Loucy (cell line): ENCODE measurements at regions not wholly inside any gene's neighbourhood (a gene's known extent, or its start where the extent isn't known, plus 50 kb on each side); places are given as distances from the start of the nearest gene placed in this dataset.

Experiments
- H2AFZ ChIP-seq: fragments of 200-600 bp; sonication (generic); 2 replicates; pipeline ENCODE4 v1.6.0; 2016; ENCODE audit warnings: antibody characterized with exemption, mild to moderate bottlenecking, low read length, moderate library complexity
- H3F3A ChIP-seq: fragments of 200-600 bp; 2 replicates; pipeline ENCODE4 v1.6.0; 2016; ENCODE audit warnings: antibody characterized with exemption, low read depth, mild to moderate bottlenecking
- H3K27me3 ChIP-seq: fragments of 200-600 bp; sonication (generic); 2 replicates; pipeline ENCODE4 v1.6.1; 2014; ENCODE audit warnings: low read length, mild to moderate bottlenecking; ENCODE audit not compliant: insufficient read depth, poor library complexity, severe bottlenecking
- H3K36me3 ChIP-seq: fragments of 200-600 bp; sonication (generic); 2 replicates; pipeline ENCODE4 v1.6.1; 2016; ENCODE audit warnings: low read length; ENCODE audit not compliant: insufficient read depth
- H3K4me1 ChIP-seq: fragments of 200-600 bp; sonication (generic); 2 replicates; pipeline ENCODE4 v1.5.1; 2014; ENCODE audit warnings: low read length, mild to moderate bottlenecking; ENCODE audit not compliant: insufficient read depth, poor library complexity, severe bottlenecking
- H3K4me2 ChIP-seq: fragments of 200-600 bp; sonication (generic); 2 replicates; pipeline ENCODE4 v1.6.0; 2014; ENCODE audit warnings: antibody characterized with exemption, low read length, low read depth, mild to moderate bottlenecking; ENCODE audit not compliant: poor library complexity, severe bottlenecking
- H3K4me3 ChIP-seq: fragments of 200-600 bp; sonication (generic); 2 replicates; pipeline ENCODE4 v1.5.1; 2014; ENCODE audit warnings: low read length, mild to moderate bottlenecking, mixed read lengths; ENCODE audit not compliant: poor library complexity, severe bottlenecking
- H3K79me2 ChIP-seq: fragments of 200-600 bp; sonication (generic); 2 replicates; pipeline ENCODE4 v1.6.1; 2014; ENCODE audit warnings: low read length; ENCODE audit not compliant: insufficient read depth
- H3K9ac ChIP-seq: fragments of 200-600 bp; sonication (generic); 2 replicates; pipeline ENCODE4 v1.6.0; 2014; ENCODE audit warnings: mild to moderate bottlenecking, low read depth, low read length, moderate library complexity; ENCODE audit not compliant: poor library complexity, severe bottlenecking
- H3K9me2 ChIP-seq: fragments of 200-600 bp; sonication (generic); replicated peaks from 2 replicates; pipeline ENCODE4 v1.6.1; 2016; ENCODE audit warnings: low read depth, low read length, mixed read lengths
- H3K9me3 ChIP-seq: fragments of 200-600 bp; sonication (generic); 2 replicates; pipeline ENCODE4 v1.6.1; 2014; ENCODE audit warnings: mild to moderate bottlenecking, antibody characterized with exemption, low read length, low read depth; ENCODE audit not compliant: insufficient read depth
- H4K20me1 ChIP-seq: fragments of 200-600 bp; sonication (generic); 2 replicates; pipeline ENCODE4 v1.6.0; 2014; ENCODE audit warnings: antibody characterized with exemption, low read length, mild to moderate bottlenecking; ENCODE audit not compliant: insufficient read depth, poor library complexity, severe bottlenecking
- EZH2phosphoT487 ChIP-seq: fragments of 200-600 bp; IDR thresholded peaks from 2 replicates; pipeline ENCODE4 v1.6.1; 2018; ENCODE audit warnings: antibody characterized with exemption, mild to moderate bottlenecking, moderate library complexity, borderline replicate concordance
- TF ChIP-seq, protein P1 (sequence below): fragments of 200-600 bp; sonication (generic); conservative IDR thresholded peaks from 2 replicates; pipeline ENCODE4 v1.5.1; 2014; ENCODE audit warnings: mild to moderate bottlenecking, antibody characterized with exemption, low read length

DNA sequence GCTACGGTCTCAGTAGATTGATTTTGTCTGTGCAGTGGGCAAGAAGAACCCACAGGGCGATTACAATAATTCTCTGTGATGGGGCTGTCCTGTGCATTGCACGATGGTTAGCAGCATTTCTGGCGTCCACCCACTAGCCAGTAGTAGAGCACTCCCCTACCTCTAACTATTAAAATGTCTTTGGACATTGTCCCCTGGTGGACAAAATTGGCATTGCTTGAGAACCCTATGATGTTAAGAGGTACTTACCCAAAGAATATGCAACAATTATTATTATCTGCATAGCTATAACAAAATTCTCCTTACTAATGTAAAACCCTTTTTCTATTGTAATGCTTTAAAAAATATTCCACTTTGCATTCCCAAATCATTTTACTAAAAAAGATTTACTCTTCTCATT lies 109.5 kb upstream of the VCX3A start:
- Histone ChIP-seq H3K9me2 (no peaks in the 10 kb centered on the region), H3K27me3 (no peaks in the 10 kb centered on the region), H4K20me1 (no peaks in the 10 kb centered on the region), H3F3A (no peaks in the 10 kb centered on the region), H3K4me1 (no peaks in the 10 kb centered on the region), H3K9ac (no peak overlapping the region), H2AFZ (no peak overlapping the region), H3K79me2 (no peaks in the 10 kb centered on the region), H3K9me3 (no peaks in the 10 kb centered on the region), H3K36me3 (no peaks in the 10 kb centered on the region), H3K4me3 (no peak overlapping the region), H3K4me2 (no peak overlapping the region)
- TF ChIP-seq, protein P1, sequence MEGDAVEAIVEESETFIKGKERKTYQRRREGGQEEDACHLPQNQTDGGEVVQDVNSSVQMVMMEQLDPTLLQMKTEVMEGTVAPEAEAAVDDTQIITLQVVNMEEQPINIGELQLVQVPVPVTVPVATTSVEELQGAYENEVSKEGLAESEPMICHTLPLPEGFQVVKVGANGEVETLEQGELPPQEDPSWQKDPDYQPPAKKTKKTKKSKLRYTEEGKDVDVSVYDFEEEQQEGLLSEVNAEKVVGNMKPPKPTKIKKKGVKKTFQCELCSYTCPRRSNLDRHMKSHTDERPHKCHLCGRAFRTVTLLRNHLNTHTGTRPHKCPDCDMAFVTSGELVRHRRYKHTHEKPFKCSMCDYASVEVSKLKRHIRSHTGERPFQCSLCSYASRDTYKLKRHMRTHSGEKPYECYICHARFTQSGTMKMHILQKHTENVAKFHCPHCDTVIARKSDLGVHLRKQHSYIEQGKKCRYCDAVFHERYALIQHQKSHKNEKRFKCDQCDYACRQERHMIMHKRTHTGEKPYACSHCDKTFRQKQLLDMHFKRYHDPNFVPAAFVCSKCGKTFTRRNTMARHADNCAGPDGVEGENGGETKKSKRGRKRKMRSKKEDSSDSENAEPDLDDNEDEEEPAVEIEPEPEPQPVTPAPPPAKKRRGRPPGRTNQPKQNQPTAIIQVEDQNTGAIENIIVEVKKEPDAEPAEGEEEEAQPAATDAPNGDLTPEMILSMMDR = peak; percentile 50; the same call in 1 of the 2 replicates
- no peak for TF ChIP-seq EZH2phosphoT487

DNA sequence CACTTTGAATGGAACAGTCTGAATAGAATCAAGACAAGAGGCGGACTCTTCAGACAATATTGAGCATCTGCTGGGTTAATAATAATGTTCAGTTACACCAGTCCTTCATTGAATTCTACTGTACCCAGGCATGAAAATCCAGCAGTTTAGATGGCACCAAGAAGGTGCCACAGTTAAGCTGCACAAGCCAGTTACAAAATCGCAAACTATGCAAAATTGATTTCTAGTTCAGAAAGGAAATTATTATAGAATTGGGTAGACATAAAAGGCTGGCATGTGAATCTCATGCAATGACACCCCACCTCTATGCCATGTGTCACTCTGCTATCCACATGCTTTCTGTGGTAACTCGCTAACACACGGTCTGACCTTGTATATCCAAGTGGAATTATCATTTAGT lies 105.8 kb upstream of the VCX3A start:
- Histone ChIP-seq H3K9ac (no peak overlapping the region), H3K9me2 (no peaks in the 10 kb centered on the region), H3K4me1 (no peaks in the 10 kb centered on the region), H3K27me3 (no peaks in the 10 kb centered on the region), H3K4me2 (no peak overlapping the region), H2AFZ (no peak overlapping the region), H3K79me2 (no peaks in the 10 kb centered on the region), H3K36me3 (no peaks in the 10 kb centered on the region), H3K4me3 (no peak overlapping the region), H3F3A (no peaks in the 10 kb centered on the region), H4K20me1 (no peaks in the 10 kb centered on the region), H3K9me3 (no peaks in the 10 kb centered on the region)
- TF ChIP-seq, protein P1 = no peak
- no peak for TF ChIP-seq EZH2phosphoT487

DNA sequence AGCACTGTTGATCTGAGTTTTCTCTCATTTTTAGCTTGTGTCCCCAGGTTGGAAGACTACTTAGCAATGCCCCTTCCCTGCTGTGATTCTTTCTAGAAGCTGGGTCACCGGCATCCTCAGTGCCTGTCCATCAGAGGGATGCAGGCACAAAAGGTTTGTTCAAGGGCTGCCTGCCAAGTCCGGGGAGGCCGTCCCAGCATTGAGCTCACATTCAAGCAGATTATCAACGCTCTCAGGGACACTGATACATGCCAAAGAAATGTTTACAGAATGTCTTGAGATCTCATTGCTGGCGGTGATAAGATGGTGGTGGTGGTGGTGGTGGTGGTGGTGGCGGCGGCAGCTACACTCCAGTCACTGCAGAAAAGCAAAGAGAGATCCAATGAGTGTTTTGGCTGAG lies 79.6 kb upstream of the VCX3A start:
- TF ChIP-seq EZH2phosphoT487 = no peak
- TF ChIP-seq, protein P1 = no peak
- Histone ChIP-seq H4K20me1 (no peaks in the 10 kb centered on the region), H3K27me3 (no peaks in the 10 kb centered on the region), H3K9me2 (no peaks in the 10 kb centered on the region), H3K4me1 (no peaks in the 10 kb centered on the region), H3K4me3 (no peak overlapping the region), H2AFZ (no peak overlapping the region), H3K4me2 (no peak overlapping the region), H3K79me2 (no peaks in the 10 kb centered on the region), H3F3A (no peaks in the 10 kb centered on the region), H3K9me3 (no peaks in the 10 kb centered on the region), H3K36me3 (no peaks in the 10 kb centered on the region), H3K9ac (no peak overlapping the region)
